GM08714 (cell line): ENCODE measurements at regions not wholly inside any gene's neighbourhood (a gene's known extent, or its start where the extent isn't known, plus 50 kb on each side); places are given as distances from the start of the nearest gene placed in this dataset.

ENCODE experiments used
- H3K4me3 ChIP-seq: fragments of 200-500 bp; sonication (Bioruptor generic); 2 replicates; pipeline ENCODE4 v1.5.1; 2014; ENCODE audit warnings: mild to moderate bottlenecking, low read length, inconsistent platforms
- ZNF274 ChIP-seq: IDR thresholded peaks from 2 replicates; pipeline ENCODE4 v1.6.1; 2012; ENCODE audit warnings: mild to moderate bottlenecking, low read depth, low read length

- TF ChIP-seq ZNF274, result no peak
- H3K4me3 ChIP-seq, result no peak overlapping the region
Observed at GRCh38 chr9:36780186-36780585, 207.5 kb downstream of the MELK start.

GRCh38 chr9:36781533-36781932, 208.8 kb downstream of the MELK start:
- no peak for TF ChIP-seq ZNF274
- H3K4me3 ChIP-seq, result no peak overlapping the region
